HG03025 (cell line): ENCODE measurements at regions not wholly inside any gene's neighbourhood (a gene's known extent, or its start where the extent isn't known, plus 50 kb on each side); places are given as distances from the start of the nearest gene placed in this dataset.

Experiments used
- ATAC-seq: cut with Tn5 transposase; IDR thresholded peaks from one replicate; pipeline ENCODE4 v1.9.1; 2021; ENCODE audit warnings: mild to moderate bottlenecking, moderate library complexity; ENCODE audit not compliant: unreplicated experiment, low FRiP score

- ATAC-seq, result no peak
These were observed 181.1 kb upstream of the SPEF2 start for GRCh38 chr5:35436400-35437057.

DNA sequence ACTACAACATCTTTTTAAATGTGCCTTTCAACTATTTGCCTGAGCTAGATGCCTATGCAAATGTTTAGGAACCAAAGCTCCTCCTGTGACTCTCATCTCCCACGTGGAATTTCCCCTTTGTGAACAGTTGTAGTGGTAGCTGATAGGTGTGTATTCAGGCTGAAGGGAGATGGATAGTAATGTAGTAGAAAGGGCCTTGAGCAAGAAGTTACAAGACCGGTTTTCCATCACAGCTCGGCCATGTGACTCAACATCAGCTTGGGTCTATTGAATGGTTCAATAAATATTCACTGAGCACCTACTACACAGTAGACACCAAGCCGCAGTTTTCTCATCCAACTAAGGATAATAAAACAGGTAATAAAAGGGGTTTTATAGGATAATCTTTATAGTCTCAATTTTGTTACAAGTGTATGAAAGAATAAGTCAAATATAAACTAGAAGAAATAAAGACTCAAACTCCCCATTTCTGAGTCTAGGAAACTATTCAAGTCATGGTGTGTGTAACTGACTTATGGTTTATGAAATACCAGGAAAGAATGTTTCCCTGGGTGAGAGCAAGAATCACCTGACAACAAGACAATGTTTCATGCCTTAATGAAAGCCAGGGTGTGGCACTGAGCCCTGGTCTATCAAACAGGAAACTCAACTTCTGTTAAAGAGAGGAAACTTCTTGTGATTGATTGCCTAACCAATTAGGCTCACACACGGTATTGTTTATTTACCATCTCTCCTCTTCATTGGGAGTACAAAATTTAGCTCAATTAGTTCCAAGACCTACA, 187.1 kb upstream of the SPEF2 start:
- ATAC-seq, result no peak

- ATAC-seq, result no peak
These were observed 189.9 kb upstream of the PRLR start for GRCh38 chr5:35420200-35420599.

GRCh38 chr5:35417040-35417439, 186.8 kb upstream of the PRLR start:
- no peak for ATAC-seq

DNA sequence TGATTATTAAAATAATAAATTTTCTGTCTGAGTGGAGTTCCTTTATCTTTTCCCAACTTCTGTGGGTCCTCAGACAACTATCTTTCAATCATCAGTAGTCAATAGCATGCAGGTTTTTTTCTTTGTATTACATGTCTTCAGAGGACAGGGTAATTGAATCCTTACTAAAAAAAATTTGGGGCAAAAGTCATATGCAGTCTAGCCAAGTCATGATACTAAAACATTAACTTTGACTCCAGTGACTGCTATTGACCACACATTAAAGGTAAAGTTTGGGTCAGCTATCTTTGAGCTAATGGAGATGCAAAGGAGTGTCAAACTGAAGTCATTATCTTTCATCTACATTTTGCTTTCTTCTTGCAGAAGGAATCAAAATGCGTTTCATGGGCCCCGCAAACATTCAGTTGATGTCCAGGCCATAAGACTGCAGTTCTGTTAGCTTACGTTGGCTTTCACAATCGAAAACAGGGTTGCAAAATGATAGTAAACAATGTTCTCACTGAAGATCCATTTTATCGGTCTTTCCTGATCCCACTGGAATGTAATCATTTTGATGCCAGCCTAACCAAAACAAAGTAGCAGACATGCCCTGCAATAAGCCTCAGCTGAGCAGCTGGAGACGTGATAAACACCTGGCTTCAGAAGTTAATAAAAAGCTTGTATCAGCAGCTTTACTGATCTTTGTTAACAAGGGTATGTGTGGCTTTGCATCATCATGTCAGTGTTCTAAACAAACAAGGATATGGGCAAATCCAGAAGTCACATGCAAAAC, 186.1 kb upstream of the PRLR start:
- ATAC-seq, result no peak

DNA sequence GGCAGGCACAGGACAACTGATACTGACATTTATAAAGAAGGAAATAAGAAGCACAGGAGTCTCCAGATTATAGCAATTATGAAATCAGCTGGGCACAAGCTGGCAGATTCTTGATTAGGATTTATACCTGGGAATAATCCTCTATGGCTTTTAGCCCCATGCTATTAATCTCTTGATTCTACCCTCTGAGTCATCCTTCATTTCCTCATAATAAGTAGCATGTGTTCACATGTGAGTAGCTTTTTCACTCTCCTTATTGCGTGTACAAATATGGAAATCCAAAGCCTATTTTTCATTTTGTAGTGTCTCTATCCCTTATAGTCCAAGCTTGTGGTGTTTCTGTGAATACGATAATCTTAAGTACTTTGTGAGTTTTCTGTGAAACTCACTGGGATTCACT, 185.0 kb upstream of the PRLR start:
- no peak for ATAC-seq

GRCh38 chr5:35409361-35409760, 179.1 kb upstream of the PRLR start:
- no peak for ATAC-seq

DNA sequence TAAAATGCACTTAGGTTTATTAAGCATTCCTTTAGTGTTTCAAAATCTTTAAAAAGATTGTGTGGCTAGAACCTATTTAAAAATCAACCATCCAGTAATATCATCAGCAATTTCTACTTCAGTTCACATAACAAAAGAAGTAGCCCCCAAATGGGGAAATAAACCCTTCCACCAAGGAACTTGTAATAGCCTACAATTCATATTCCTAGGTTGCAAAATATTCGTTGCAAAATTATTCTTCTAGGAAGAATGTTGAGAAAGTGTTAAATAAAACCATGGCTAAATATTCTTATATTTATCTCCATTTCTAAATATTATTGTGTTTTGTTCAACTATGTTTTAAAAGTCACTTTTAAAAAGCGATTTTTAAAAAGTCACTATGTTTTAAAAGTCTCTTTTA, 177.9 kb upstream of the PRLR start:
- no peak for ATAC-seq

GRCh38 chr5:35407697-35408096, 177.4 kb upstream of the PRLR start:
- ATAC-seq, result no peak

GRCh38 chr5:35405938-35406337, 175.7 kb upstream of the PRLR start:
- no peak for ATAC-seq

DNA sequence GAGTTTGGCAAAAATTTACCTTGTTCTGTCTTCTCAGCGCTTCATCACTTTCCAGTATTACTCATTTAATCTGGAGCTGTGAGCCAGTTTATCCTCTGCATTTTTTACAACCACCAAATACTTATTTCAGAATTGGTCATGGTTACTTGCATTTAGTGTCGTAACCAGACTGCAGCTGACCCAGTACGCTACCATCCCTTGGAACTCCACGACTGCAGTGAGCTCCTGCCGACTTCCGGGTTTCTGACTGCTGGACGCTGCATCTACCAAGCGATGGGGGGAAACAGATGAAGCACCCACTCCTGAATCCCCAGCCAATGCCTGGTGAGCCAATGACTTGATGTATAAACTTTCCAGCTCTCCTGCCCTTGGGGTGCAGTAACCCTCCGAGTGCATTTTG, 174.4 kb upstream of the PRLR start:
- no peak for ATAC-seq

- no peak for ATAC-seq
These were observed 163.6 kb upstream of the PRLR start for GRCh38 chr5:35393901-35394300.

- ATAC-seq, result no peak
These were observed 154.4 kb upstream of the PRLR start for GRCh38 chr5:35384658-35385057.

- no peak for ATAC-seq
These were observed 152.8 kb upstream of the PRLR start for GRCh38 chr5:35383041-35383440.

- no peak for ATAC-seq
These were observed 147.4 kb upstream of the PRLR start for GRCh38 chr5:35377653-35378052.

DNA sequence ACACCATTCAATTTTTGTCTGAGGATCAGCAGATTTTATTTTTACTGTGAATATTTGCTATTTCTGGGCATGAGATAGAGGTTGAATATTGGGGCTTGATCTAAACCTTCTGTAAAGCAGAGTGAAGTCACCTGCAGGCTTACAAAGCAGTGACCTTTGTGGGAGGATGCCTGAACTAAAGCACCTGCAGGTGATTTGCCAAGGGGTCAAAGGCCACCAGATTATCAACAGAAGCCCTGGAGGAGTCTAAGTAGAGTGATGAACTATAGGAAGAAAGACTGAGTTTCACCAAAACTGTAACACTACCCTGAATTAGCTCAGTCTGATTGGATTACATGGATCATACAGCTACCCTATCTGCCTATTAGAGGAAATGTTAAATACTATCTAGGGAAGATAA, 144.3 kb upstream of the PRLR start:
- ATAC-seq, result no peak

DNA sequence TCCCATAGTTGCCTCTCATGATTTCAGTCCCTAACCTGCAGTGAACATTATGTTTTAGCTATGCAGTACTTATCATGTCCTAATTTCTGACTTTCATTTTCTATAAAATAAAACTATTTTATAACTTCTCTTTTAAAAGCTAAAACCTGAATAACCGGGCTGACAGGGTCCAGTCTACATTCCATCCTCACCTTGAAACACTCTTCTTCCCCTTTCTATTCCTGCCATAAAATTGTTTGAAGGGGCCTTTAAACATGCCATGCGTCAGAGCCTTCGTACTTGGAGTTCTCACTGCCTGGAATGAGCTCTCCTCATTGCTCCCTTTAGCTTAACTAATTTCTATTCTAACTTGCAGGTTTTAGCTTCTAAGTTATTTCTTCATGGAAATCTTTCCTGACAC, 143.0 kb upstream of the PRLR start:
- no peak for ATAC-seq

GRCh38 chr5:35372482-35372881, 142.2 kb upstream of the PRLR start:
- no peak for ATAC-seq

DNA sequence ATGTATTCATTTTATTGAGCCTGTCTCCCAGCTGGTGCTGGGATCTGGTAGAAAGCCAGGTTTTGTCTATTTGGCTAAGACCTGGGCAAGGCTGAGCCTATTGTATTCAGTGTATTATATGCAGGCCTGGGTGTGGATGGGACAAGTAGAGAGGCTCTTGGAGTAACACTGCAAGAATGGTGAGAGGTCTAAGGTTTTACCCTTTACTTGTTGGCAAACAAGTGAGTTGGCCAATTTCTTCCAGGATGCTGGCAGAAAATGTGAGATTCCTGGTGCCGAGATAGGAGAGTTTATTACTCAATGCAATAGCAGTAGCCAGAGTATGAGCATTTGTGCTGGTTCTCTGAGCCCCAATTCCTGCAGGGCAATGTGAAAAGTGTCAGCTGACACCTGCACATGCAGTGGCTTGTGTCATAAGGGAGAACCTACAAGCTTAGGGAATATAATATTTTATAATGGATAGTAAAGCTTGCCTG, 141.7 kb upstream of the PRLR start:
- no peak for ATAC-seq

DNA sequence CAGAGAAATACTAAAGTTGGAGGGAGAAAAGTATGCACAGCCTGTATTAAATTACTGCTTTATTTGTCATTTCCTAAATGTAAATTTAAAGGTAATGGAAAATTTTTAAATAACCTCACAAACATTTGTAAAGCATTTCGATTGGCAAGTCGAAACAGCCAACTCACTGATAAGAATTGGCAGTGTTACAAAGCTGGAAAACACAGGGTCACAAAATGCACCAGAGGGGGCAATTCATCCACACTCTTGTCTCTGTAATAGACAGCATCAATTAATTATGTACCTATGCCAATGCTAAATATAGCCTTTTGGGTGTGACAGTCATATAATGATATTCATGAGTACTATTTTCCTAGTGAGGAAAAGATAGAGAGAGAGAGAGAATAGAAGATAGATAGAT, 140.6 kb upstream of the PRLR start:
- no peak for ATAC-seq
